NCI-H2107 (cell line): ENCODE measurements at regions not wholly inside any gene's neighbourhood (a gene's known extent, or its start where the extent isn't known, plus 50 kb on each side); places are given as distances from the start of the nearest gene placed in this dataset.

Source experiments
- DNase-seq: peaks from one replicate; lab custom pipeline; 2025; lab: John Stamatoyannopoulos, UW

- DNase-seq: no peak
Measured at GRCh38 chr2:62302631-62303435, 106.9 kb downstream of the B3GNT2 start.

- no peak for DNase-seq
Measured at GRCh38 chr2:62300925-62301324, 105.0 kb downstream of the B3GNT2 start.

- no peak for DNase-seq
Measured at GRCh38 chr2:62297624-62298010, 101.7 kb downstream of the B3GNT2 start.

- no peak for DNase-seq
Measured at GRCh38 chr2:62296832-62297623, 101.1 kb downstream of the B3GNT2 start.

- no peak for DNase-seq
Measured at GRCh38 chr2:62296034-62296831, 100.3 kb downstream of the B3GNT2 start.

GRCh38 chr2:62293490-62294271 is 97.8 kb downstream of the B3GNT2 start:
- DNase-seq: peak; percentile 73

- DNase-seq: no peak
Measured at GRCh38 chr2:62293151-62293489, 97.2 kb downstream of the B3GNT2 start.

- peak; percentile 37 for DNase-seq
Measured at GRCh38 chr2:62292190-62292589, 96.3 kb downstream of the B3GNT2 start.

- no peak for DNase-seq
Measured at GRCh38 chr2:62291517-62292137, 95.7 kb downstream of the B3GNT2 start.

- no peak for DNase-seq
Measured at GRCh38 chr2:62291052-62291451, 95.1 kb downstream of the B3GNT2 start.

- peak; percentile 55 for DNase-seq
Measured at GRCh38 chr2:62287899-62288880, 92.3 kb downstream of the B3GNT2 start.

- no peak for DNase-seq
Measured at GRCh38 chr2:62287282-62287681, 91.4 kb downstream of the B3GNT2 start.

GRCh38 chr2:62286089-62286785 is 90.3 kb downstream of the B3GNT2 start:
- no peak for DNase-seq

- DNase-seq: no peak
Measured at GRCh38 chr2:62284980-62285379, 89.1 kb downstream of the B3GNT2 start.

- DNase-seq: no peak
Measured at GRCh38 chr2:62284471-62284870, 88.6 kb downstream of the B3GNT2 start.

- DNase-seq: no peak
Measured at GRCh38 chr2:62283147-62283546, 87.2 kb downstream of the B3GNT2 start.

GRCh38 chr2:62281663-62282062 is 85.7 kb downstream of the B3GNT2 start:
- DNase-seq: no peak

GRCh38 chr2:62277688-62278087 is 81.8 kb downstream of the B3GNT2 start:
- DNase-seq: no peak
